Thyroid gland (tissue), 4 donors: ENCODE measurements at regions not wholly inside any gene's neighbourhood (a gene's known extent, or its start where the extent isn't known, plus 50 kb on each side); places are given as distances from the start of the nearest gene placed in this dataset.

Source experiments
- DNase-seq, 2 donors: peaks; one replicate each; pipeline ENCODE4 v3.0.0-alpha.2; 2019
- H3K27ac ChIP-seq, 3 donors: fragments of 200-600 bp; sonication (generic); 1 replicate in 2 of 3; 2 replicates in 1 of 3; pipeline ENCODE4 v1.5.1; 2016 to 2019; ENCODE audit warnings: mild to moderate bottlenecking in 1 of 3, moderate library complexity in 1 of 3
- H3K27me3 ChIP-seq: fragments of 200-600 bp; sonication (generic); one replicate; pipeline ENCODE4 v1.5.1; 2019
- H3K36me3 ChIP-seq, 2 donors: fragments of 200-600 bp; sonication (generic); one replicate each; pipeline ENCODE4 v1.5.1; 2016 to 2019
- H3K4me1 ChIP-seq, 2 donors: fragments of 200-600 bp; sonication (generic); one replicate each; pipeline ENCODE4 v1.5.1; 2017 to 2019
- H3K4me3 ChIP-seq, 3 donors: fragments of 200-600 bp; sonication (generic); replicated peaks in 1 of 3; 1 replicate in 2 of 3; 2 replicates in 1 of 3; pipeline ENCODE4 v1.5.1; 2016; ENCODE audit warnings: mild to moderate bottlenecking in 1 of 3
- H3K9me3 ChIP-seq: fragments of 200-600 bp; sonication (generic); one replicate; pipeline ENCODE4 v1.5.1; 2017
- POLR2A ChIP-seq, 2 donors: fragments of 450-650 bp; IDR thresholded peaks; one replicate each; pipeline ENCODE4 v1.6.1; 2017; ENCODE audit warnings: antibody characterized with exemption in 2 of 2, mild to moderate bottlenecking in 2 of 2, moderate library complexity in 1 of 2
- WGBS, 2 donors: methylation state at CpG; one replicate each; pipeline ENCODE4 v1.1.5; 2017; 5-methylcytosine and 5-hydroxymethylcytosine counted together
- intact Hi-C: fragments of 100-400 bp; cut with DNase I; formaldehyde crosslinking; loops from one replicate; pipeline ENCODE4 v1.15.1; 2023
- TF ChIP-seq, protein P1 (sequence below), 6 experiments: fragments of 200-600 bp in 3 of 6; fragments of 450-650 bp in 3 of 6; sonication (generic) in 3 of 6; IDR thresholded peaks; one replicate each; pipeline ENCODE4 v1.5.1; 2016 to 2019; ENCODE audit warnings: antibody characterized with exemption in 6 of 6, mild to moderate bottlenecking in 2 of 6, inconsistent platforms in 1 of 6, moderate library complexity in 1 of 6

GRCh38 chr12:59234391-59234790, 314.1 kb upstream of the LRIG3 start:
- intact Hi-C loops = no loop called here
- TF ChIP-seq, protein P1, sequence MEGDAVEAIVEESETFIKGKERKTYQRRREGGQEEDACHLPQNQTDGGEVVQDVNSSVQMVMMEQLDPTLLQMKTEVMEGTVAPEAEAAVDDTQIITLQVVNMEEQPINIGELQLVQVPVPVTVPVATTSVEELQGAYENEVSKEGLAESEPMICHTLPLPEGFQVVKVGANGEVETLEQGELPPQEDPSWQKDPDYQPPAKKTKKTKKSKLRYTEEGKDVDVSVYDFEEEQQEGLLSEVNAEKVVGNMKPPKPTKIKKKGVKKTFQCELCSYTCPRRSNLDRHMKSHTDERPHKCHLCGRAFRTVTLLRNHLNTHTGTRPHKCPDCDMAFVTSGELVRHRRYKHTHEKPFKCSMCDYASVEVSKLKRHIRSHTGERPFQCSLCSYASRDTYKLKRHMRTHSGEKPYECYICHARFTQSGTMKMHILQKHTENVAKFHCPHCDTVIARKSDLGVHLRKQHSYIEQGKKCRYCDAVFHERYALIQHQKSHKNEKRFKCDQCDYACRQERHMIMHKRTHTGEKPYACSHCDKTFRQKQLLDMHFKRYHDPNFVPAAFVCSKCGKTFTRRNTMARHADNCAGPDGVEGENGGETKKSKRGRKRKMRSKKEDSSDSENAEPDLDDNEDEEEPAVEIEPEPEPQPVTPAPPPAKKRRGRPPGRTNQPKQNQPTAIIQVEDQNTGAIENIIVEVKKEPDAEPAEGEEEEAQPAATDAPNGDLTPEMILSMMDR (IDR thresholded peaks at IDR 0.05) = no peak
- TF ChIP-seq POLR2A (IDR thresholded peaks at IDR 0.05) = no peak
- no peaks in the 10 kb centered on the region for H3K36me3 ChIP-seq
- H3K4me1 ChIP-seq = no peaks in the 10 kb centered on the region
- H3K27ac ChIP-seq = no peak overlapping the region
- no peaks in the 10 kb centered on the region for H3K9me3 ChIP-seq
- H3K27me3 ChIP-seq = no peaks in the 10 kb centered on the region
- H3K4me3 ChIP-seq = no peak overlapping the region
- 76 to 80% methylated on average over 10 of the region's 10 CpGs for WGBS, 2 donors
- DNase-seq = no peak

- H3K27me3 ChIP-seq = no peaks in the 10 kb centered on the region
- H3K4me3 ChIP-seq = no peak overlapping the region
- H3K36me3 ChIP-seq = no peaks in the 10 kb centered on the region
- no peaks in the 10 kb centered on the region for H3K4me1 ChIP-seq
- DNase-seq = no peak
- TF ChIP-seq, protein P1 (IDR thresholded peaks at IDR 0.05) = no peak
- intact Hi-C loops = no loop called here
- H3K27ac ChIP-seq = no peak overlapping the region
- no peaks in the 10 kb centered on the region for H3K9me3 ChIP-seq
Observed at GRCh38 chr12:59230334-59230733, 310.0 kb upstream of the LRIG3 start.

DNA sequence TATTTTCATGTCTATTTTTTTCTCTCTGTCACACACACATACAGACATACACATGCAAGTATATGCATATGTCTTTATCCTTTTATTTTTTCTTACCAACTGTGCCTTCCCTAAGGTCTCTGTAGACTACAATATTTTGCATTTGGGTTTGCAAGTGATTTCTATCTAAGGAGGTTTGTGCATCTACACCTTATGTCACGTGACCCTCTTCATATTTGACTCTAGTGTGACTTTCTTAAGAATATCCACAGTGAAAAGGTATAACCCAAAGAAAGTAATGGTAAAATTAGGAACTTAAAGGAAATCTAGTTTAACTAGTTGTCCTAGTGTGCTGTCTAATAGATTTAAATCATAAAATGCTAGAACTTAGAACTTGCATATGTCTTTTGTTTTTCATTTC, 298.8 kb upstream of the LRIG3 start:
- 83 to 88% methylated on average over 1 of the region's 1 CpG for WGBS, 2 donors
- Histone ChIP-seq H3K27me3 (no peaks in the 10 kb centered on the region), H3K27ac (no peak overlapping the region), H3K36me3 (no peaks in the 10 kb centered on the region), H3K4me1 (no peaks in the 10 kb centered on the region), H3K4me3 (no peak overlapping the region), H3K9me3 (no peaks in the 10 kb centered on the region)
- intact Hi-C loops = no loop called here
- TF ChIP-seq, protein P1 (IDR thresholded peaks at IDR 0.05) = no peak
- no peak for TF ChIP-seq POLR2A (IDR thresholded peaks at IDR 0.05)
- no peak for DNase-seq

DNA sequence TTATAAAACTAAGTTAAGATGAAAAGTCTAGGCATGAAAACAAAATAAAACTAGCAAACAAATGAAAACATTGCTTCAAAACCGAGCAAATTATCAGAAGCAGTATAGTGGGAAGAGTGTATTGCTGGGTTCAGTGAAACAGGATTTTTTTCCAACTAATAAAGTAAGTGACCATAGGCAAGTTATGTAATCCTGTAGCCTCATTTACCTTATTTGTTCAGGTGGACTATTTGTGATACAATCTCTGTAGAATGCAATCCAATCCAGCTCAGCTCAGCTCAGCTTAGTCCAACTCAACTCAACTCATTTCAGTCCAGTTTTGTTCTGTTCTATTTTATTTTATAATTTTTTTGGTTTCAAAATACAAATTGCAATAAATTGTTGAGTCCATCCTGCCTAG, 276.7 kb upstream of the LRIG3 start:
- 91 to 92% methylated on average over 1 of the region's 1 CpG for WGBS, 2 donors
- no peak overlapping the region for H3K27ac ChIP-seq
- intact Hi-C loops = no loop called here
- H3K27me3 ChIP-seq = no peaks in the 10 kb centered on the region
- peaks cover 21 to 25% of the 10 kb centered on the region in 2 donors for H3K4me1 ChIP-seq
- no peaks in the 10 kb centered on the region for H3K36me3 ChIP-seq
- no peak for DNase-seq
- H3K9me3 ChIP-seq = no peaks in the 10 kb centered on the region
- TF ChIP-seq, protein P1 (IDR thresholded peaks at IDR 0.05) = no peak
- no peak for TF ChIP-seq POLR2A (IDR thresholded peaks at IDR 0.05)
- no peak overlapping the region for H3K4me3 ChIP-seq

DNA sequence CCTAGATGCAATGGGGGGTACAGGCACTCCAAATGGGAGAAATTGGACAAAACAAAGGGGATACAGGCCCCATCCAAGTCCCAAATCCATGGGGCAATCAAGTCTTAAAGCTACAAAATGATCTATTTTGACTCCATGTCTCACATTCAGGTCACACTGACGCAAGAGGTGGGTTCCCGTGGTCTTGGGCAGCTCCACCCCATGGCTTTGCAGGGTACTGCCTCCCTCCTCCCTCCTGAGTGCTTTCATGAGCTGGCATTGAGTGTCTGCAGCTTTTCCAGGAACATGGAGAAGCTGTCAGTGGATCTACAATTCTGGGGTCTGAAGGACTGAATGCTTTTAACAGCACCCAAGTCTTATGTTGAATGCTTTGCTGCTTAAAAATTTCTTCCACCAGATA, 274.5 kb upstream of the LRIG3 start:
- no peak for DNase-seq
- H3K27ac ChIP-seq = peak overlapping the region in 1 of 3 donors; percentile 41
- H3K4me1 ChIP-seq = peaks cover 22 to 35% of the 10 kb centered on the region in 2 donors
- H3K4me3 ChIP-seq = no peak overlapping the region
- H3K9me3 ChIP-seq = no peaks in the 10 kb centered on the region
- intact Hi-C loops = no loop called here
- TF ChIP-seq, protein P1 (IDR thresholded peaks at IDR 0.05) = no peak
- no peak for TF ChIP-seq POLR2A (IDR thresholded peaks at IDR 0.05)
- WGBS, 2 donors = 87 to 93% methylated on average over 2 of the region's 2 CpGs
- no peaks in the 10 kb centered on the region for H3K27me3 ChIP-seq
- no peaks in the 10 kb centered on the region for H3K36me3 ChIP-seq
